PC-3 (cell line): ENCODE measurements at regions not wholly inside any gene's neighbourhood (a gene's known extent, or its start where the extent isn't known, plus 50 kb on each side); places are given as distances from the start of the nearest gene placed in this dataset.

ENCODE experiments used
- ATAC-seq: fragments of 200-7000 bp; cut with Tn5 transposase; 2 replicates; pipeline ENCODE4 v1.9.1; 2020; ENCODE audit warnings: mild to moderate bottlenecking, moderate library complexity
- BruUV-seq: library from RNA; stranded (reverse); fragments of 400-500 nt; replicated peaks from 2 replicates; lab custom pipeline; 2021; lab: Mats Ljungman, UMichigan
- CTCF ChIA-PET: fragments of 300-600 bp; sonication (Branson Sonifier 250); formaldehyde crosslinking; loops from one replicate; lab custom pipeline; 2022; ENCODE audit warnings: antibody characterized with exemption; lab: Charles Lee
- POLR2A ChIA-PET: fragments of 300-600 bp; sonication (Branson Sonifier 250); formaldehyde crosslinking; loops from one replicate; lab custom pipeline; 2022; ENCODE audit warnings: antibody characterized with exemption; ENCODE audit not compliant: unreplicated experiment; lab: Charles Lee
- DNase-seq: peaks from one replicate; pipeline ENCODE4 v3.0.0-alpha.2; 2015
- H2AFZ ChIP-seq: fragments of 300-600 bp; sonication (generic); 2 replicates; pipeline ENCODE4 v1.6.0; 2016; ENCODE audit warnings: antibody characterized with exemption, low read length
- H3F3A ChIP-seq: fragments of 300-600 bp; sonication (generic); one replicate; pipeline ENCODE4 v1.6.0; 2017; ENCODE audit warnings: antibody characterized with exemption, low read length, control low read depth, mild to moderate bottlenecking; ENCODE audit not compliant: unreplicated experiment
- H3K27ac ChIP-seq: fragments of 300-600 bp; sonication (generic); 2 replicates; pipeline ENCODE4 v1.5.1; 2016; ENCODE audit warnings: mild to moderate bottlenecking, low read length
- H3K27me3 ChIP-seq: fragments of 300-600 bp; sonication (generic); 2 replicates; pipeline ENCODE4 v1.6.1; 2016; ENCODE audit warnings: low read length, mixed read lengths
- H3K36me3 ChIP-seq: fragments of 300-600 bp; sonication (generic); 2 replicates; pipeline ENCODE4 v1.6.1; 2016; ENCODE audit warnings: low read depth, mixed run types, low read length, mixed read lengths
- H3K4me1 ChIP-seq: fragments of 300-600 bp; sonication (generic); 2 replicates; pipeline ENCODE4 v1.5.1; 2016; ENCODE audit warnings: low read length; ENCODE audit not compliant: insufficient read depth
- H3K4me2 ChIP-seq: fragments of 300-600 bp; sonication (generic); 2 replicates; pipeline ENCODE4 v1.6.0; 2016; ENCODE audit warnings: low read length
- H3K4me3 ChIP-seq: fragments of 300-600 bp; sonication (generic); 2 replicates; pipeline ENCODE4 v1.5.1; 2016; ENCODE audit warnings: mild to moderate bottlenecking, low read length, mixed read lengths
- H3K79me2 ChIP-seq: fragments of 300-600 bp; sonication (generic); 2 replicates; pipeline ENCODE4 v1.6.1; 2017; ENCODE audit warnings: low read length, mixed read lengths
- H3K9ac ChIP-seq: fragments of 300-600 bp; sonication (generic); 2 replicates; pipeline ENCODE4 v1.6.0; 2016; ENCODE audit warnings: mild to moderate bottlenecking, low read length
- H3K9me2 ChIP-seq: fragments of 300-600 bp; sonication (generic); replicated peaks from 2 replicates; pipeline ENCODE4 v1.6.1; 2016; ENCODE audit warnings: mixed run types, low read length, mixed read lengths
- H3K9me3 ChIP-seq: fragments of 300-600 bp; sonication (generic); 2 replicates; pipeline ENCODE4 v1.6.1; 2016; ENCODE audit warnings: low read length, mixed read lengths
- H4K20me1 ChIP-seq: fragments of 300-600 bp; sonication (generic); 2 replicates; pipeline ENCODE4 v1.6.1; 2016; ENCODE audit warnings: low read length, mixed read lengths
- CTCF ChIP-seq: fragments of 300-600 bp; sonication (generic); conservative IDR thresholded peaks from 2 replicates; pipeline ENCODE4 v1.5.1; 2017; ENCODE audit warnings: antibody characterized with exemption, low read depth, mild to moderate bottlenecking, low read length
- EZH2 ChIP-seq: fragments of 300-600 bp; sonication (generic); IDR thresholded peaks from one replicate; pipeline ENCODE4 v1.6.1; 2017; ENCODE audit warnings: antibody characterized with exemption, mild to moderate bottlenecking, low read length; ENCODE audit not compliant: unreplicated experiment
- EZH2phosphoT487 ChIP-seq: fragments of 300-600 bp; sonication (generic); IDR thresholded peaks from 2 replicates; pipeline ENCODE4 v1.6.1; 2018; ENCODE audit warnings: mild to moderate bottlenecking, antibody characterized with exemption, low read length, borderline replicate concordance
- intact Hi-C: fragments of 100-400 bp; cut with micrococcal nuclease; formaldehyde crosslinking; loops from 2 replicates; pipeline ENCODE4 v1.9.0; 2023

GRCh38 chrX:36528661-36529060 is 479.5 kb upstream of the FAM47C start:
- no peaks in the 10 kb centered on the region for H3F3A ChIP-seq
- intact Hi-C loops: no loop called here
- no peak overlapping the region for H2AFZ ChIP-seq
- H3K36me3 ChIP-seq: no peaks in the 10 kb centered on the region
- H3K27me3 ChIP-seq: no peaks in the 10 kb centered on the region
- no peak for TF ChIP-seq EZH2phosphoT487
- TF ChIP-seq CTCF: no peak
- no peak for TF ChIP-seq EZH2
- H3K4me3 ChIP-seq: no peak overlapping the region
- H3K4me2 ChIP-seq: no peak overlapping the region
- H3K4me1 ChIP-seq: no peaks in the 10 kb centered on the region
- no TSS peak for BruUV-seq
- H3K27ac ChIP-seq: no peak overlapping the region
- H3K79me2 ChIP-seq: no peaks in the 10 kb centered on the region
- H3K9ac ChIP-seq: no peak overlapping the region
- POLR2A ChIA-PET: no interaction called here
- ATAC-seq (no peak), DNase-seq (no peak)
- CTCF ChIA-PET: no interaction called here
- H4K20me1 ChIP-seq: no peaks in the 10 kb centered on the region
- H3K9me2 ChIP-seq: no peaks in the 10 kb centered on the region
- H3K9me3 ChIP-seq: no peaks in the 10 kb centered on the region

- DNase-seq: no peak
- POLR2A ChIA-PET: no interaction called here
- ATAC-seq: no peak
- no TSS peak for BruUV-seq
- CTCF ChIA-PET: no interaction called here
- no peak overlapping the region for H3K9ac ChIP-seq
- H3F3A ChIP-seq: no peaks in the 10 kb centered on the region
- H3K9me2 ChIP-seq: no peaks in the 10 kb centered on the region
- no peaks in the 10 kb centered on the region for H3K27me3 ChIP-seq
- no peaks in the 10 kb centered on the region for H3K79me2 ChIP-seq
- intact Hi-C loops: no loop called here
- H2AFZ ChIP-seq: no peak overlapping the region
- H3K36me3 ChIP-seq: no peaks in the 10 kb centered on the region
- no peaks in the 10 kb centered on the region for H4K20me1 ChIP-seq
- H3K4me2 ChIP-seq: no peak overlapping the region
- no peaks in the 10 kb centered on the region for H3K9me3 ChIP-seq
- H3K4me1 ChIP-seq: no peaks in the 10 kb centered on the region
- H3K4me3 ChIP-seq: no peak overlapping the region
- H3K27ac ChIP-seq: no peak overlapping the region
- TF ChIP-seq CTCF (no peak), EZH2 (no peak), EZH2phosphoT487 (no peak)
Observed at GRCh38 chrX:36534900-36535299, 473.3 kb upstream of the FAM47C start.

GRCh38 chrX:36543499-36543898 is 464.7 kb upstream of the FAM47C start:
- H3K9me3 ChIP-seq: no peaks in the 10 kb centered on the region
- H2AFZ ChIP-seq: no peak overlapping the region
- no peak overlapping the region for H3K4me3 ChIP-seq
- no peaks in the 10 kb centered on the region for H3K27me3 ChIP-seq
- no peaks in the 10 kb centered on the region for H4K20me1 ChIP-seq
- TF ChIP-seq CTCF (no peak), EZH2 (no peak), EZH2phosphoT487 (no peak)
- intact Hi-C loops: no loop called here
- ATAC-seq: no peak
- H3F3A ChIP-seq: no peaks in the 10 kb centered on the region
- no peak overlapping the region for H3K9ac ChIP-seq
- H3K4me2 ChIP-seq: no peak overlapping the region
- DNase-seq: no peak
- POLR2A ChIA-PET: no interaction called here
- no peak overlapping the region for H3K27ac ChIP-seq
- no peaks in the 10 kb centered on the region for H3K79me2 ChIP-seq
- no peaks in the 10 kb centered on the region for H3K4me1 ChIP-seq
- H3K9me2 ChIP-seq: no peaks in the 10 kb centered on the region
- no peaks in the 10 kb centered on the region for H3K36me3 ChIP-seq
- CTCF ChIA-PET: no interaction called here
- BruUV-seq: no TSS peak
